Tibial nerve (tissue), 4 donors: ENCODE measurements at regions not wholly inside any gene's neighbourhood (a gene's known extent, or its start where the extent isn't known, plus 50 kb on each side); places are given as distances from the start of the nearest gene placed in this dataset.
"Not testable (repeated sequence)": the region's sequence is repeated elsewhere in the genome, so short reads cannot be mapped to it uniquely, and the experiment has no call there.

Experiments
- DNase-seq, 2 donors: peaks; one replicate each; pipeline ENCODE4 v3.0.0-alpha.2; 2019; ENCODE audit warnings: low spot score in 2 of 2
- H3K27ac ChIP-seq, 4 donors: fragments of 200-600 bp; sonication (generic) in 3 of 4; one replicate each; pipeline ENCODE4 v1.5.1; 2017 to 2019; ENCODE audit warnings: mild to moderate bottlenecking in 1 of 4
- H3K27me3 ChIP-seq, 2 donors: fragments of 200-600 bp; sonication (generic) in 1 of 2; one replicate each; pipeline versions ENCODE4 v1.5.1 to v1.6.0; 2017 to 2019
- H3K36me3 ChIP-seq, 3 donors: fragments of 200-600 bp; sonication (generic); one replicate each; pipeline ENCODE4 v1.5.1; 2018 to 2019
- H3K4me1 ChIP-seq, 4 donors: fragments of 200-600 bp; sonication (generic) in 3 of 4; one replicate each; pipeline ENCODE4 v1.5.1; 2017 to 2019
- H3K4me3 ChIP-seq, 4 donors: fragments of 200-600 bp; sonication (generic) in 3 of 4; one replicate each; pipeline ENCODE4 v1.5.1; 2017 to 2019; ENCODE audit warnings: mild to moderate bottlenecking in 1 of 4, moderate library complexity in 1 of 4
- H3K9me3 ChIP-seq, 4 donors: fragments of 200-600 bp; sonication (generic) in 3 of 4; one replicate each; pipeline ENCODE4 v1.5.1; 2017 to 2019
- CTCF ChIP-seq, 5 experiments: fragments of 200-600 bp in 3 of 5; fragments of 450-650 bp in 2 of 5; sonication (generic) in 3 of 5; IDR thresholded peaks; one replicate each; pipeline ENCODE4 v1.5.1; 2016 to 2019; ENCODE audit warnings: antibody characterized with exemption in 5 of 5, mild to moderate bottlenecking in 3 of 5, moderate library complexity in 2 of 5
- EP300 ChIP-seq, 2 donors: sonication (generic); formaldehyde crosslinking; IDR thresholded peaks; one replicate each; pipeline ENCODE4 v1.6.1; 2017; ENCODE audit warnings: antibody characterized with exemption in 2 of 2, mild to moderate bottlenecking in 1 of 2
- POLR2A ChIP-seq, 2 donors: fragments of 450-650 bp; IDR thresholded peaks; one replicate each; pipeline ENCODE4 v1.6.1; 2017; ENCODE audit warnings: antibody characterized with exemption in 2 of 2, mild to moderate bottlenecking in 2 of 2, moderate library complexity in 2 of 2
- WGBS, 2 donors: methylation state at CpG; one replicate each; pipeline ENCODE4 v1.1.5; 2018; 5-methylcytosine and 5-hydroxymethylcytosine counted together

GRCh38 chr17:22145605-22146178 lies 453.4 kb downstream of the KCNJ18 start:
- TF ChIP-seq POLR2A (IDR thresholded peaks at IDR 0.05) (no peak), CTCF (IDR thresholded peaks at IDR 0.05) (no peak), EP300 (IDR thresholded peaks at IDR 0.05) (no peak)
- WGBS, 2 donors: 68 to 73% methylated on average over 13 of the region's 13 CpGs
- no peak for DNase-seq
- no peak overlapping the region for H3K27ac ChIP-seq
- H3K9me3 ChIP-seq: no peaks in the 10 kb centered on the region
- H3K4me3 ChIP-seq: no peak overlapping the region
- H3K27me3 ChIP-seq: no peaks in the 10 kb centered on the region
- H3K36me3 ChIP-seq: no peaks in the 10 kb centered on the region
- no peaks in the 10 kb centered on the region for H3K4me1 ChIP-seq

- H3K4me1 ChIP-seq: no peaks in the 10 kb centered on the region
- no peaks in the 10 kb centered on the region for H3K27me3 ChIP-seq
- WGBS, 2 donors: 50% methylated on average over 1 of the region's 1 CpG
- H3K4me3 ChIP-seq: no peak overlapping the region
- no peak overlapping the region for H3K27ac ChIP-seq
- TF ChIP-seq EP300 (IDR thresholded peaks at IDR 0.05): no peak
- no peak for DNase-seq
- H3K36me3 ChIP-seq: no peaks in the 10 kb centered on the region
- H3K9me3 ChIP-seq: no peaks in the 10 kb centered on the region
Observed at GRCh38 chr17:22158364-22158763, 466.0 kb downstream of the KCNJ18 start.

- H3K27ac ChIP-seq: no peak overlapping the region
- 59 to 66% methylated on average over 7 of the region's 7 CpGs for WGBS, 2 donors
Observed at GRCh38 chr17:22161376-22161775, 469.1 kb downstream of the KCNJ18 start.

GRCh38 chr17:22171631-22172030 lies 479.3 kb downstream of the KCNJ18 start:
- Histone ChIP-seq H3K9me3 (peaks cover 0 to 6% (median 0%) of the 10 kb centered on the region in 4 donors), H3K4me3 (no peak overlapping the region), H3K27ac (no peak overlapping the region), H3K4me1 (no peaks in the 10 kb centered on the region), H3K27me3 (no peaks in the 10 kb centered on the region), H3K36me3 (no peaks in the 10 kb centered on the region)
- DNase-seq: no peak
- TF ChIP-seq CTCF (IDR thresholded peaks at IDR 0.05) (no peak), POLR2A (IDR thresholded peaks at IDR 0.05) (no peak), EP300 (IDR thresholded peaks at IDR 0.05) (no peak)
- WGBS, 2 donors: 43% methylated on average over 7 of the region's 7 CpGs

More at GRCh38 chr17:22161376-22161775, 469.1 kb downstream of the KCNJ18 start:
- Histone ChIP-seq H3K9me3 (no peaks in the 10 kb centered on the region), H3K4me3 (no peak overlapping the region), H3K27me3 (no peaks in the 10 kb centered on the region), H3K4me1 (no peaks in the 10 kb centered on the region), H3K36me3 (no peaks in the 10 kb centered on the region)
- no peak for DNase-seq
- no peak for TF ChIP-seq EP300 (IDR thresholded peaks at IDR 0.05)
- TF ChIP-seq POLR2A (IDR thresholded peaks at IDR 0.05): no peak
- TF ChIP-seq CTCF (IDR thresholded peaks at IDR 0.05): no peak

GRCh38 chr17:22193113-22193512 lies 500.8 kb downstream of the KCNJ18 start:
- WGBS, 2 donors: 74 to 83% methylated on average over 2 of the region's 2 CpGs
- Histone ChIP-seq H3K4me3 (no peak overlapping the region), H3K4me1 (no peaks in the 10 kb centered on the region), H3K36me3 (no peaks in the 10 kb centered on the region), H3K27me3 (no peaks in the 10 kb centered on the region), H3K27ac (no peak overlapping the region), H3K9me3 (no peaks in the 10 kb centered on the region)
- DNase-seq: no peak
- TF ChIP-seq EP300 (IDR thresholded peaks at IDR 0.05): no peak
- TF ChIP-seq CTCF (IDR thresholded peaks at IDR 0.05): no peak
- TF ChIP-seq POLR2A (IDR thresholded peaks at IDR 0.05): no peak

GRCh38 chr17:22200187-22200586 lies 507.9 kb downstream of the KCNJ18 start:
- H3K9me3 ChIP-seq: peaks cover 0 to 26% (median 0%) of the 10 kb centered on the region in 4 donors
- H3K27ac ChIP-seq, DNase-seq, H3K27me3 ChIP-seq, H3K4me3 ChIP-seq, H3K36me3 ChIP-seq, H3K4me1 ChIP-seq: not testable (repeated sequence)
- 90 to 100% methylated on average over 2 of the region's 2 CpGs for WGBS, 2 donors
